Stimulated activated CD4-positive, alpha-beta T cell treated with anti-CD3 and anti-CD28 coated beads, TNF-alpha, amount 100 ng/mL, for 24 hours (primary cell): ENCODE measurements at regions not wholly inside any gene's neighbourhood (a gene's known extent, or its start where the extent isn't known, plus 50 kb on each side); places are given as distances from the start of the nearest gene placed in this dataset.
"Not testable (repeated sequence)": the region's sequence is repeated elsewhere in the genome, so short reads cannot be mapped to it uniquely, and the experiment has no call there.

Experiments
- DNase-seq, 3 experiments: peaks; one replicate each; pipeline ENCODE4 v3.0.0-alpha.2; 2020; ENCODE audit warnings: low read depth in 3 of 3

- not testable (repeated sequence) for DNase-seq
These were observed 726.6 kb downstream of the TDRD15 start for GRCh38 chr2:21850367-21850766.

- no peak for DNase-seq
These were observed 731.2 kb downstream of the TDRD15 start for GRCh38 chr2:21854938-21855337.

GRCh38 chr2:21856708-21857107 is 732.9 kb downstream of the TDRD15 start:
- DNase-seq: no peak

- DNase-seq: no peak
These were observed 737.1 kb downstream of the TDRD15 start for GRCh38 chr2:21860907-21861306.

GRCh38 chr2:21866316-21866715 is 742.5 kb downstream of the TDRD15 start:
- DNase-seq: no peak

GRCh38 chr2:21887881-21888280 is 764.1 kb downstream of the TDRD15 start:
- DNase-seq: no peak

GRCh38 chr2:21890041-21890440 is 766.3 kb downstream of the TDRD15 start:
- DNase-seq: no peak

- no peak for DNase-seq
These were observed 766.9 kb downstream of the TDRD15 start for GRCh38 chr2:21890716-21891115.

- no peak for DNase-seq
These were observed 767.4 kb downstream of the TDRD15 start for GRCh38 chr2:21891191-21891590.

GRCh38 chr2:21892140-21892539 is 768.4 kb downstream of the TDRD15 start:
- DNase-seq: no peak

- no peak for DNase-seq
These were observed 771.4 kb downstream of the TDRD15 start for GRCh38 chr2:21895200-21895599.

GRCh38 chr2:21908712-21909380 is 785.1 kb downstream of the TDRD15 start:
- DNase-seq: not testable (repeated sequence)

- no peak for DNase-seq
These were observed 787.2 kb downstream of the TDRD15 start for GRCh38 chr2:21910832-21911507.

- no peak for DNase-seq
These were observed 788.6 kb downstream of the TDRD15 start for GRCh38 chr2:21912405-21912804.

- DNase-seq: no peak
These were observed 791.4 kb downstream of the TDRD15 start for GRCh38 chr2:21915201-21915600.

- no peak for DNase-seq
These were observed 793.3 kb downstream of the TDRD15 start for GRCh38 chr2:21916934-21917522.

- no peak for DNase-seq
These were observed 797.0 kb downstream of the TDRD15 start for GRCh38 chr2:21920721-21921120.

GRCh38 chr2:21924640-21925285 is 801.0 kb downstream of the TDRD15 start:
- DNase-seq: no peak

GRCh38 chr2:21928292-21928691 is 804.5 kb downstream of the TDRD15 start:
- no peak for DNase-seq

GRCh38 chr2:21930226-21930625 is 806.5 kb downstream of the TDRD15 start:
- DNase-seq: no peak

- no peak for DNase-seq
These were observed 816.2 kb downstream of the TDRD15 start for GRCh38 chr2:21939967-21940366.

- DNase-seq: no peak
These were observed 820.8 kb downstream of the TDRD15 start for GRCh38 chr2:21944536-21944935.

- DNase-seq: no peak
These were observed 821.9 kb downstream of the TDRD15 start for GRCh38 chr2:21945658-21946057.
